CD14-positive monocyte (primary cell): ENCODE measurements at regions not wholly inside any gene's neighbourhood (a gene's known extent, or its start where the extent isn't known, plus 50 kb on each side); places are given as distances from the start of the nearest gene placed in this dataset.

Experiments used
- DNase-seq, 3 donors: peaks; one replicate each; pipeline ENCODE4 v3.0.0-alpha.2; 2011 to 2022
- H2AFZ ChIP-seq: 2 replicates; pipeline ENCODE4 v1.6.0; 2012; ENCODE audit warnings: mild to moderate bottlenecking, low read depth, low read length, inconsistent platforms; ENCODE audit not compliant: insufficient read depth, poor library complexity, severe bottlenecking
- H3K27ac ChIP-seq, 2 donors: 1 replicate in 1 of 2; 2 replicates in 1 of 2; pipeline ENCODE4 v1.5.1; 2012 to 2013; ENCODE audit warnings: low read length in 2 of 2, control low read depth in 1 of 2, inconsistent platforms in 1 of 2, low read depth in 1 of 2, mild to moderate bottlenecking in 1 of 2
- H3K27me3 ChIP-seq, 2 donors: one replicate each; pipeline versions ENCODE4 v1.6.0 to v1.6.1; 2011 to 2013; ENCODE audit warnings: low read length in 2 of 2; ENCODE audit not compliant: control insufficient read depth in 2 of 2, insufficient read depth in 2 of 2
- H3K36me3 ChIP-seq, 2 donors: replicated peaks in 1 of 2; 1 replicate in 1 of 2; 2 replicates in 1 of 2; pipeline versions ENCODE4 v1.5.1 to v1.6.1; 2012 to 2013; ENCODE audit warnings: low read length in 2 of 2, control low read depth in 1 of 2, inconsistent platforms in 1 of 2, mild to moderate bottlenecking in 1 of 2; ENCODE audit not compliant: insufficient read depth in 2 of 2, control insufficient read depth in 1 of 2
- H3K4me1 ChIP-seq, 2 donors: 1 replicate in 1 of 2; 2 replicates in 1 of 2; pipeline versions ENCODE4 v1.5.1 to v1.6.1; 2012 to 2013; ENCODE audit warnings: low read length in 2 of 2, control low read depth in 1 of 2, inconsistent platforms in 1 of 2, mild to moderate bottlenecking in 1 of 2, moderate library complexity in 1 of 2; ENCODE audit not compliant: insufficient read depth in 2 of 2, control insufficient read depth in 1 of 2
- H3K4me2 ChIP-seq: replicated peaks from 2 replicates; pipeline ENCODE3; 2012; ENCODE audit warnings: low read length, moderate library complexity, mild to moderate bottlenecking; ENCODE audit not compliant: poor library complexity, severe bottlenecking; ENCODE audit errors: extremely low read depth
- H3K4me3 ChIP-seq, 3 experiments: fragments of 200-600 bp in 1 of 3; sonication (generic) in 1 of 3; replicated peaks in 1 of 3; 1 replicate in 2 of 3; 2 replicates in 1 of 3; pipeline ENCODE4 v1.5.1; 2011 to 2013; ENCODE audit warnings: low read length in 3 of 3, mild to moderate bottlenecking in 3 of 3, control low read depth in 2 of 3, low read depth in 2 of 3, inconsistent platforms in 1 of 3, moderate library complexity in 1 of 3
- H3K79me2 ChIP-seq: 2 replicates; pipeline ENCODE4 v1.6.0; 2012; ENCODE audit warnings: mild to moderate bottlenecking, control low read depth, inconsistent platforms, low read length, moderate library complexity; ENCODE audit not compliant: insufficient read depth
- H3K9ac ChIP-seq: 2 replicates; pipeline ENCODE4 v1.6.0; 2017; ENCODE audit warnings: low read length, mild to moderate bottlenecking; ENCODE audit not compliant: insufficient read depth, poor library complexity, severe bottlenecking
- H3K9me3 ChIP-seq, 2 donors: replicated peaks in 1 of 2; 1 replicate in 1 of 2; 2 replicates in 1 of 2; pipeline versions ENCODE4 v1.5.1 to v1.6.1; 2012 to 2013; ENCODE audit warnings: low read length in 2 of 2, control low read depth in 1 of 2; ENCODE audit not compliant: control insufficient read depth in 1 of 2, insufficient read depth in 1 of 2
- H4K20me1 ChIP-seq: 2 replicates; pipeline ENCODE4 v1.6.0; 2012; ENCODE audit warnings: mild to moderate bottlenecking, low read length, control low read depth, moderate library complexity; ENCODE audit not compliant: insufficient read depth
- H3K27ac Mint-ChIP-seq, 7 donors: one replicate each; pipeline ENCODE4 v1.8.0; 2020; ENCODE audit warnings: mild to moderate bottlenecking in 7 of 7, mixed read lengths in 7 of 7, moderate library complexity in 6 of 7, inconsistent platforms in 2 of 7
- H3K27me3 Mint-ChIP-seq, 3 donors: one replicate each; pipeline ENCODE4 v1.8.0; 2021 to 2022; ENCODE audit warnings: low read depth in 3 of 3, mild to moderate bottlenecking in 3 of 3, mixed read lengths in 3 of 3, moderate library complexity in 3 of 3, inconsistent platforms in 1 of 3
- H3K36me3 Mint-ChIP-seq, 2 donors: one replicate each; pipeline ENCODE4 v1.8.0; 2020; ENCODE audit warnings: mixed read lengths in 2 of 2, inconsistent platforms in 1 of 2, mild to moderate bottlenecking in 1 of 2
- H3K4me1 Mint-ChIP-seq: one replicate; pipeline ENCODE4 v1.8.0; 2020; ENCODE audit warnings: mild to moderate bottlenecking, mixed read lengths
- H3K4me3 Mint-ChIP-seq, 2 donors: one replicate each; pipeline ENCODE4 v1.8.0; 2020; ENCODE audit warnings: mild to moderate bottlenecking in 2 of 2, mixed read lengths in 2 of 2, moderate library complexity in 1 of 2
- H3K9me3 Mint-ChIP-seq, 7 donors: one replicate each; pipeline ENCODE4 v1.8.0; 2020 to 2022; ENCODE audit warnings: mixed read lengths in 7 of 7, mild to moderate bottlenecking in 6 of 7, moderate library complexity in 6 of 7, inconsistent platforms in 2 of 7
- CTCF ChIP-seq: fragments of 200-600 bp; IDR thresholded peaks from one replicate; pipeline ENCODE4 v1.8.0; 2022; ENCODE audit warnings: antibody characterized with exemption, mild to moderate bottlenecking
- WGBS: methylation state at CpG from one replicate; pipeline ENCODE4 v1.1.5; 2013; ENCODE audit warnings: missing lambda C conversion rate; ENCODE audit not compliant: insufficient coverage; 5-methylcytosine and 5-hydroxymethylcytosine counted together
- intact Hi-C, 2 donors: fragments of 100-400 bp; cut with micrococcal nuclease; formaldehyde crosslinking; loops; one replicate each; pipeline versions ENCODE4 v1.15.0 to v1.15.1; 2023

GRCh38 chr2:80893711-80894110 lies 589.2 kb upstream of the LRRTM1 start:
- Mint-ChIP-seq H3K36me3 (no peaks in the 10 kb centered on the region), H3K4me1 (no peaks in the 10 kb centered on the region), H3K27ac (no peak overlapping the region), H3K4me3 (no peak overlapping the region), H3K9me3 (peaks cover 0 to 10% (median 4%) of the 10 kb centered on the region in 7 donors), H3K27me3 (peaks cover 0 to 3% (median 2%) of the 10 kb centered on the region in 3 donors)
- intact Hi-C loops, result no loop called here
- Histone ChIP-seq H3K79me2 (no peaks in the 10 kb centered on the region), H2AFZ (no peak overlapping the region), H3K4me3 (no peak overlapping the region), H3K27me3 (no peaks in the 10 kb centered on the region), H3K4me2 (no peak overlapping the region), H3K4me1 (no peaks in the 10 kb centered on the region), H3K9ac (no peak overlapping the region), H3K9me3 (peaks cover 0 to 7% of the 10 kb centered on the region in 2 donors), H4K20me1 (no peaks in the 10 kb centered on the region), H3K36me3 (no peaks in the 10 kb centered on the region), H3K27ac (no peak overlapping the region)
- DNase-seq, result no peak
- no peak for TF ChIP-seq CTCF
- WGBS, result no CpG with 5 or more reads among the region's 2 CpGs

- no CpG with 5 or more reads among the region's 2 CpGs for WGBS
- H4K20me1 ChIP-seq, result no peaks in the 10 kb centered on the region
- H3K27ac ChIP-seq, result no peak overlapping the region
- no peak overlapping the region for H3K4me3 ChIP-seq
- no peak overlapping the region for H3K4me2 ChIP-seq
- intact Hi-C loops, result no loop called here
- H3K4me3 Mint-ChIP-seq, result no peak overlapping the region
- TF ChIP-seq CTCF, result no peak
- no peaks in the 10 kb centered on the region for H3K79me2 ChIP-seq
- DNase-seq, result no peak
- H3K9ac ChIP-seq, result no peak overlapping the region
- peaks cover 0 to 4% (median 2%) of the 10 kb centered on the region in 3 donors for H3K27me3 Mint-ChIP-seq
- no peak overlapping the region for H3K27ac Mint-ChIP-seq
- H3K36me3 ChIP-seq, result no peaks in the 10 kb centered on the region
- peaks cover 0 to 9% (median 0%) of the 10 kb centered on the region in 7 donors for H3K9me3 Mint-ChIP-seq
- H3K4me1 ChIP-seq, result no peaks in the 10 kb centered on the region
- H3K4me1 Mint-ChIP-seq, result no peaks in the 10 kb centered on the region
- H3K9me3 ChIP-seq, result peaks cover 0 to 8% of the 10 kb centered on the region in 2 donors
- H3K27me3 ChIP-seq, result no peaks in the 10 kb centered on the region
- H2AFZ ChIP-seq, result no peak overlapping the region
- H3K36me3 Mint-ChIP-seq, result no peaks in the 10 kb centered on the region
Observed at GRCh38 chr2:80889009-80889408, 584.5 kb upstream of the LRRTM1 start.
